ENCODE measurements at regions not wholly inside any gene's neighbourhood (a gene's known extent, or its start where the extent isn't known, plus 50 kb on each side); places are given as distances from the start of the nearest gene placed in this dataset.

- DNase-seq, result no peak
Observed at GRCh38 chr9:25613709-25614108, 64.5 kb downstream of the TUSC1 start.

DNA sequence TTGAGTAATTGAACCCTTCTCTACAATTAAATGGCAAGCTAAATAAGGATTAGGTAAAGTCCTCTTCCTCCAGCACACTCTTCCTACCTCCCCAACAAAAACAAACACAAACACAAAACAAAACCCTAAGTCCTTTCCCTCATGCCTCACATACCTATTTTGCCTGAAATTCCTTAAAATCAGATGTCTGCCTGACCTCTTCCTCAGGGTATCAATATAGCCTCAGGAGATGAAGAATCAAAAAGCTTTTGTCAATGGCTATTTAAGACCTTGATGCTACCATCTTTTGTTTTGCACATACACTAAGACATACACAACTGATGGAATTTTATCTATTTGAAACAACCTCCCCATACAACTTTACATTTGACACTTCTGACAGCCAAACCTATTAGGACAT is 75.1 kb downstream of the TUSC1 start:
- DNase-seq, result no peak

DNA sequence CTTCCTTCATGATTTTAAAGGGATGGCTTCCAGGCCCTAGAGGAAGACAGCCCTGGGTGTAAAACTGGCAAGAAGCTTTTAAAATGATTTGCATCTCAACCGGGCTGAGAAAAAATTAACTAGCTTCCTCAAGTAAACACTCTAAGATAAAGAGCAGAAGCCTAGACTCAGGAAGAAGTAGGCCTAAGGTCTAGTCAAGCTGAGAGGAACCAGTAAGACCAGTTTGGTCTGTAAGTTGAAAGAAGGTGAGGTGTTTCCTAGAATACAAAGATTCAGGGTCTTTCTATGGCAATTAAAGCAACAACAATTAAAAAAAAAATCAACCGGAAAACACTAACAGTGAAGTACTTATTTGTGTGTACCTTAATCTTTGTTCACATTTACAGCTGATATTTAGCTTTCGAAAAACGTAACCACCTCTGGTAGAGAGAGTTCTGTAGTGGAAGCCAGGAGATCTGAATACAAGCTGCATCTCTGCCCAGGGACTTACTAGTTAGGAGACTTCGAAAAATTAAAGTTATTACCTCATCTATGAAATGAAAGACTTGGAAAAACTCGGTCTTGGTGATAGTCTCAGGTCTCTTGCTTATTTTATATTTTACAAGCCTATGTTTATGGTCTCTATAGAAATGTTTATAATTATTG is 75.7 kb downstream of the TUSC1 start:
- no peak for DNase-seq

GRCh38 chr9:25600501-25600900 is 77.7 kb downstream of the TUSC1 start:
- no peak for DNase-seq

DNA sequence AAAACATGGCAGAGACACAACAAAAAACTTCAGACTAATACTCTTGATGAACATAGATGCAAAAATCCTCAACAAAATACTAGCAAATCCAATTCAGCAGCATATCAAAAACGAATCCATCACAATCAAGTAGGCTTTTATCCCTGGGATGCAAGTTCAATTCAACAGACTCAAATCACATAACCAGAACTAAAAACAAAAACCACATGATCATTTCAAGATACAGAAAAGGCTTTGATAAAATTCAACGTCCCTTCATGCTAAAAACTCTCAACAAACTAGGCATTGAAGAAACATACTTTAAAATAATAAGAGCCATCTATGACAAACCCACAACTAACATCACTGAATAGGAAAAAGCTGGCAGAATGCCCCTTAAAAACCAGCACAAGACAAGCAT is 93.6 kb downstream of the TUSC1 start:
- DNase-seq, result no peak

DNA sequence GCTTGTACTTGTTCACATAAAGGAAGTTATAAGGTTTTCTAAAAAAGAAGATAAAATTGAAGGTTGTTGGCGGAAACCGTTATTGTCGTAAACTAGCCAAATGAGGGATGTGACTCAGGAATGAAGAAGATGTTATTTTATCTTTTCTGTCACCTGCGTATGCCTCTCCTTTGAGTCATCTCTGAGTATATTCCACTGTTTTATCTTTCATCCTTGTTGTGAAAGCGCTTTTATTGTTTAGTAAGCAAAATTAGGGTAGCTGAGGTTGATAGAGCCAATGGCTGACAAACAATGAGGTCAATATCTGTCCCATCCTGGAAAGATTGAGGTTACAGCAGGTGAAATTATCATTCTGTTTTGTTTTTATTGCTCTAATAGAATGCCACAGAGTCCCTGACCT is 105.0 kb downstream of the TUSC1 start:
- DNase-seq, result no peak

GRCh38 chr9:25571491-25571890 is 106.8 kb downstream of the TUSC1 start:
- no peak for DNase-seq

DNA sequence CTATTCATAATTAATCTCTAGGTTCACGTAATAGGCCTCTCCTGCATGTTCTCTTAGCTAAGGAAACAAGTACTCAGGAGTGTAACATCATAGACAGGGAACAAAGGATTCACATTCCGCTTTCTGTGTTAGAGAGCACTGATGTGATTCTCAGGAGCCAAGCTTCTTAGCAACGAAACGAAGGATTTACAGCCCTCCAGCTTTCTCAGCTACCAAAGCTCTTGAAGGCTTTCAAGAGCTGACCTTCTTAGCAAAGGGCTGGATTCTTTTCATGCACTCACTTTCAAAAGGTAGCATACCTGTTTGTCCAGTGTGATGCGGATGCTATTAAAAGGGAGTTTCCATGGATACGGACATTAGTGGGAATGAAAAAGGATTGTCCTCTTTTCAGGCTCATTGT is 107.4 kb downstream of the TUSC1 start:
- DNase-seq, result no peak

- DNase-seq, result no peak
Observed at GRCh38 chr9:25562101-25562500, 116.1 kb downstream of the TUSC1 start.

- no peak for DNase-seq
Observed at GRCh38 chr9:25557645-25558300, 120.5 kb downstream of the TUSC1 start.

DNA sequence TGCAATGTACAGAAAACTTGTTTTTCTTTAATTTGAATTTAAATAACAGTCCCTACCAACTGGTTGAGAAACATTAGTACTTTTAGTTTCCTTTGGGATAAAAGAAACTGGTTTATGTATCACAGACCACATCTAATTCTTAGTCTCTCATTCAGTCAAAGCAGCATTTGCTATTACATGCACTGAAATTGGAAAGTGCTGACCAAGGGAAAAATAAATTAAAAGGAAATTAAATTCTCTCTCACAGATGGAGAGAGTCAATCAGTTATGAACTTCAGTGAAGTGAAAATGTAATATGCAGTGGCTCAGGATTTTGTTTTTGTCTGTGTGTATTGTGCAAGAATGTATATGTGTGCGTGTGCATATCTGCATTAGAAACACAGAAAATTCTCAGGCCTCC is 121.7 kb downstream of the TUSC1 start:
- no peak for DNase-seq

- no peak for DNase-seq
Observed at GRCh38 chr9:25548847-25549246, 129.4 kb downstream of the TUSC1 start.

DNA sequence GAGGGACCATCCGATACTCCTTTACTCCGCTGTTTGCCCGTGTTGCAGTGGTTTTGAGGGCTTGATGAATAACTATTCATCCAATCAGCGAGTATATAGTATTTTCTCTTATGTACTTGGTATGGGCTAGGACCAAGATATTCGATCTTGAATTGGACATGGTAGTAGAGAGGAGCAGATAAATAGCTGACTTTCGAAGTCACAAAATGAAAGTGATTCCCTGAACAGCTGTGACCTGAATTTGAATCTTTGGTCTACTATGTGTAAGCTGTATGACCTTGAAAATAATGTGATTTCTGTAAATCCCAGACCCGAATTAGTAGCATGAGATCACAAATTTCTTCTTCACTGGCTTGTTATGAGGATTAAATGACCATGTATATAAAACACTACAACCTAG is 134.4 kb downstream of the TUSC1 start:
- no peak for DNase-seq

GRCh38 chr9:25542319-25542718 is 135.9 kb downstream of the TUSC1 start:
- no peak for DNase-seq

GRCh38 chr9:25537808-25538207 is 140.4 kb downstream of the TUSC1 start:
- no peak for DNase-seq

DNA sequence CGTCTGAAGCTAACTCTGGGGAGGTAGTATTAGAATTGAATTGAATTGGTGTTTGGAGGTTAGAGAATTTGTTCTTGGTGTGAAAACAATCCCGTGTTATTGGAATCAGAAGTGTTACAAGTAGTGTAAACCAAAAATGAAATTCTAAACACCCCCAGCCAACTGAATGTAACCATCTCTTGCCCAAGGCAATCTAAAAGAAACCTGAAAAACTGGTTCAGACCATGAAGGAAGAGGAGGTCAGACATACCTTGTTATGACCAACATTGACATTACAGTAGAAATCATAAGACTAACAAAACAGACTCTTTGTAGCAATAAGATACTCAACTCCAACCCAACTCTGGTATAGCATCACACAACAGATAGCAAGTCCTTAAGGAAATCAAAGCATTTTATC is 159.0 kb downstream of the TUSC1 start:
- DNase-seq, result no peak

GRCh38 chr9:25517701-25518100 is 160.5 kb downstream of the TUSC1 start:
- DNase-seq, result no peak

DNA sequence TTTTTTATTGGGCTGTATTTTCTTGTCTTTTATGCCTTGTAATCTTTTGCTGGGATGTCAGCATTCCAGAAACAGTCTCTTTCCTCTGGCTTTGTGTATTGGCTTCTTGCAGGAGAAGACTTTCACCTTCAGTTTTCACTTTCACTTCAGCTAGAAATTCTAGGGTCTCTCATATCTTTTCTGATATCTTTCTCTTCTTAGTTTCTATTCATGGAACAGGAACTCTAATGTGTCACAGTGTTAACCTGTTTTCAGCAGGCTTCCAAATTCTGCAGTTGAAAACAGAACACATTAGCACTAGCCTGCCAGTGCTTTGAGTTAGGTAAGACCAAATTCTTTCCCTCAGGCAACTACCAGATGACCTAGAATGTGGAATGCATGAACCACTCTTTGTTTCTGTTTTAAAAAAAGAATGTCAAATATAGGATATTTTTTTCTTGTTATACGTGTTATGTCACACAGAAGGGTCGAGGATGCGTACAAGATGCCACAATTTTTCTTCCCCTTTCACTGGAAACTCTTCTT is 164.7 kb downstream of the TUSC1 start:
- no peak for DNase-seq

DNA sequence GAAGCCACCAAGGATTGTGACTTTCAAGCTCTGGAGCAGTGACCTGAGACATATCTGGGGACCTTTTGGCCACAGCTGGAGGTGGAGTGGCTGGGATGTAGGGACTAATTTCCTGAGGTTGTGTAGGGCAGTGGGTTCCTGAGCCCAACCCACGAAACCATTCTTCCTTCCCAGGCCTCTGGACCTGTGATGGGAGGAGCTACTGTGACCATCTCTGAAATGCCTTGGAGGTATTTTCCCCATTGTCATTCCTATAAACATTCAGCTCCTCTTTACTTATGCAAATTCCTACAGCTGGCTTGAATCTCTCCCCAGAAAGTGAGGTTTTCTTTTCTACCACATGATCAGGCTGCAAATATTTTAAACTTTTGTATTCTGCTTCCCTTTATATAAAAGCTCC is 172.6 kb downstream of the TUSC1 start:
- no peak for DNase-seq

- DNase-seq, result no peak
Observed at GRCh38 chr9:25481372-25481771, 196.9 kb downstream of the TUSC1 start.

GRCh38 chr9:25480696-25481095 is 197.5 kb downstream of the TUSC1 start:
- DNase-seq, result no peak

GRCh38 chr9:25472681-25473080 is 205.6 kb downstream of the TUSC1 start:
- no peak for DNase-seq

GRCh38 chr9:25472085-25472607 is 206.1 kb downstream of the TUSC1 start:
- DNase-seq, result no peak

- DNase-seq, result no peak
Observed at GRCh38 chr9:25461416-25461815, 216.8 kb downstream of the TUSC1 start.

Measured in inflammatory macrophage (primary cell).